HCT116 (cell line): ENCODE measurements at regions not wholly inside any gene's neighbourhood (a gene's known extent, or its start where the extent isn't known, plus 50 kb on each side); places are given as distances from the start of the nearest gene placed in this dataset.

Source experiments
- ATF3 ChIP-seq: IDR thresholded peaks from 2 replicates; pipeline ENCODE4 v1.6.1; 2012
- CEBPB ChIP-seq: IDR thresholded peaks from 2 replicates; pipeline ENCODE4 v1.6.1; 2012; ENCODE audit warnings: low read depth
- EGR1 ChIP-seq: IDR thresholded peaks from 2 replicates; pipeline ENCODE4 v1.6.1; 2012; ENCODE audit warnings: low read depth
- ELF1 ChIP-seq: IDR thresholded peaks from 2 replicates; pipeline ENCODE4 v1.6.1; 2012; ENCODE audit warnings: low read depth, borderline replicate concordance
- EZH2 ChIP-seq: fragments of 200-600 bp; sonication (generic); IDR thresholded peaks from 2 replicates; pipeline ENCODE4 v1.6.1; 2017; ENCODE audit warnings: antibody characterized with exemption, mixed run types
- FOSL1 ChIP-seq: IDR thresholded peaks from 2 replicates; pipeline ENCODE4 v1.6.1; 2012; ENCODE audit warnings: low read depth
- MAX ChIP-seq: IDR thresholded peaks from 2 replicates; pipeline ENCODE4 v1.6.1; 2012
- POLR2A ChIP-seq: IDR thresholded peaks from 2 replicates; pipeline ENCODE4 v1.7.0; 2011; ENCODE audit warnings: borderline replicate concordance; ENCODE audit not compliant: insufficient read depth, insufficient read length; ENCODE audit errors: extremely low read depth
- POLR2AphosphoS5 ChIP-seq: IDR thresholded peaks from 2 replicates; pipeline ENCODE4 v1.6.1; 2011; ENCODE audit warnings: mild to moderate bottlenecking, low read depth, low read length, moderate library complexity
- REST ChIP-seq: IDR thresholded peaks from 2 replicates; pipeline ENCODE4 v1.6.1; 2012; ENCODE audit warnings: low read depth
- SP1 ChIP-seq: IDR thresholded peaks from 2 replicates; pipeline ENCODE4 v1.6.1; 2012; ENCODE audit warnings: low read depth
- TCF7L2 ChIP-seq: IDR thresholded peaks from 2 replicates; pipeline ENCODE4 v1.7.0; 2011; ENCODE audit warnings: borderline replicate concordance, inconsistent platforms; ENCODE audit not compliant: insufficient read depth, insufficient read length; ENCODE audit errors: extremely low read depth
- TF ChIP-seq, protein P1 (sequence below), 3 experiments: fragments of 200-600 bp in 1 of 3; sonication (generic) in 1 of 3; IDR thresholded peaks in 2 of 3; conservative IDR thresholded peaks in 1 of 3; 2 replicates each; pipeline ENCODE4 v1.5.1; 2012 to 2017; ENCODE audit warnings: low read depth in 2 of 3, low read length in 2 of 3, antibody characterized with exemption in 1 of 3, borderline replicate concordance in 1 of 3, control low read depth in 1 of 3, mild to moderate bottlenecking in 1 of 3, mixed read lengths in 1 of 3, mixed run types in 1 of 3, moderate library complexity in 1 of 3; ENCODE audit not compliant: insufficient read depth in 1 of 3

DNA sequence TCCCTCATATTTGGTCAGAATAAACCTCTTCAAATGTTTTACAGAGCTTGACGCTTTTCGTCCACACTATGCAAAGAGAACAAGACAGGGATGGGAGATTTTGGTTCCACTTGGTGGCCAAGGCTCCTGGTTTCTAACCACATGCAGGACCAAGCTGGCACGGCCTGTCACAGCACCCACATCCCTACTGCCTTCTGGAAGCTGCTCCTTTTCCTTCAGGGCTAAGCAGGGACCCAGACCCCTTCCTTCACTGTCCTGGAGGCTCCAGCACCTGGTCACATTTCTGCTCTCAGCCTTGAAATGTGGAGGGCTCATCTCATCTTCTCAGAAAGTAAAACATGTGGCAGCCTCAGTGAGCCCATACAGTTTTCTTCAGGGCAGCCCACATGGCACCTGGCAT is 50.4 kb upstream of the ARHGEF7 start:
- TF ChIP-seq POLR2A (no peak), FOSL1 (no peak), POLR2AphosphoS5 (no peak), TCF7L2 (no peak), EZH2 (no peak), CEBPB (no peak), SP1 (no peak), EGR1 (no peak), MAX (no peak), REST (no peak), ELF1 (no peak), ATF3 (no peak)
- TF ChIP-seq, protein P1, sequence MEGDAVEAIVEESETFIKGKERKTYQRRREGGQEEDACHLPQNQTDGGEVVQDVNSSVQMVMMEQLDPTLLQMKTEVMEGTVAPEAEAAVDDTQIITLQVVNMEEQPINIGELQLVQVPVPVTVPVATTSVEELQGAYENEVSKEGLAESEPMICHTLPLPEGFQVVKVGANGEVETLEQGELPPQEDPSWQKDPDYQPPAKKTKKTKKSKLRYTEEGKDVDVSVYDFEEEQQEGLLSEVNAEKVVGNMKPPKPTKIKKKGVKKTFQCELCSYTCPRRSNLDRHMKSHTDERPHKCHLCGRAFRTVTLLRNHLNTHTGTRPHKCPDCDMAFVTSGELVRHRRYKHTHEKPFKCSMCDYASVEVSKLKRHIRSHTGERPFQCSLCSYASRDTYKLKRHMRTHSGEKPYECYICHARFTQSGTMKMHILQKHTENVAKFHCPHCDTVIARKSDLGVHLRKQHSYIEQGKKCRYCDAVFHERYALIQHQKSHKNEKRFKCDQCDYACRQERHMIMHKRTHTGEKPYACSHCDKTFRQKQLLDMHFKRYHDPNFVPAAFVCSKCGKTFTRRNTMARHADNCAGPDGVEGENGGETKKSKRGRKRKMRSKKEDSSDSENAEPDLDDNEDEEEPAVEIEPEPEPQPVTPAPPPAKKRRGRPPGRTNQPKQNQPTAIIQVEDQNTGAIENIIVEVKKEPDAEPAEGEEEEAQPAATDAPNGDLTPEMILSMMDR (IDR thresholded peaks at IDR 0.05 in 2 of 3, conservative IDR thresholded peaks at IDR 0.05 in 1 of 3; ENCODE audit: borderline replicate concordance in 1 of 3, insufficient read depth in 1 of 3, low read depth in 2 of 3, low read length in 2 of 3), result no peak
